ENCODE measurements at regions not wholly inside any gene's neighbourhood (a gene's known extent, or its start where the extent isn't known, plus 50 kb on each side); places are given as distances from the start of the nearest gene placed in this dataset.
"Not testable (repeated sequence)": the region's sequence is repeated elsewhere in the genome, so short reads cannot be mapped to it uniquely, and the experiment has no call there.

GRCh38 chr6:166253778-166254204 lies 54.4 kb downstream of the PRR18 start:
- no peaks in the 10 kb centered on the region for H3K9me3 ChIP-seq
- ATAC-seq (no peak), DNase-seq (peak in 2 of 4 donors; percentile 24 to 39)
- H3K4me3 ChIP-seq: no peak overlapping the region
- intact Hi-C loops (cut with DNase I): no loop called here
- peaks cover 10% of the 10 kb centered on the region for H3K4me1 ChIP-seq
- TF ChIP-seq CTCF (IDR thresholded peaks at IDR 0.05): no peak
- TF ChIP-seq POLR2A (IDR thresholded peaks at IDR 0.05): peak in 1 of 3 donors; percentile 7
- H3K27me3 ChIP-seq: peaks cover 0 to 7% of the 10 kb centered on the region in 2 donors
- H3K27ac ChIP-seq: no peak overlapping the region
- H3K36me3 ChIP-seq (replicated peaks in 1 of 2; ENCODE audit: insufficient read depth in 1 of 2, low read depth in 2 of 2): no peaks in the 10 kb centered on the region
- 6 to 15% methylated on average over 12 to 26 of the region's 26 CpGs for WGBS, 2 donors

GRCh38 chr6:166253281-166253681 lies 54.9 kb downstream of the PRR18 start:
- H3K4me1 ChIP-seq: peaks cover 10% of the 10 kb centered on the region
- H3K4me3 ChIP-seq: peak overlapping the region in 1 of 2 donors; percentile 5
- intact Hi-C loops (cut with DNase I): no loop called here
- no peaks in the 10 kb centered on the region for H3K9me3 ChIP-seq
- WGBS, 2 donors: 3% methylated on average over 20 to 38 of the region's 38 CpGs
- H3K27me3 ChIP-seq: peaks cover 0 to 7% of the 10 kb centered on the region in 2 donors
- ATAC-seq (no peak), DNase-seq (peak in 1 of 4 donors; percentile 44)
- no peaks in the 10 kb centered on the region for H3K36me3 ChIP-seq (replicated peaks in 1 of 2; ENCODE audit: insufficient read depth in 1 of 2, low read depth in 2 of 2)
- H3K27ac ChIP-seq: no peak overlapping the region
- TF ChIP-seq CTCF (IDR thresholded peaks at IDR 0.05): no peak
- TF ChIP-seq POLR2A (IDR thresholded peaks at IDR 0.05): no peak

- no peak for ATAC-seq
- no peak overlapping the region for H3K4me3 ChIP-seq
- TF ChIP-seq CTCF (IDR thresholded peaks at IDR 0.05): no peak
- no peak for TF ChIP-seq POLR2A (IDR thresholded peaks at IDR 0.05)
- no peak for DNase-seq
- H3K27me3 ChIP-seq: peaks cover 0 to 7% of the 10 kb centered on the region in 2 donors
- intact Hi-C loops (cut with DNase I): no loop called here
- H3K9me3 ChIP-seq: no peaks in the 10 kb centered on the region
- WGBS, 2 donors: 66 to 89% methylated on average over 8 to 23 of the region's 27 CpGs
- H3K27ac ChIP-seq: no peak overlapping the region
- no peaks in the 10 kb centered on the region for H3K36me3 ChIP-seq (replicated peaks in 1 of 2; ENCODE audit: insufficient read depth in 1 of 2, low read depth in 2 of 2)
- H3K4me1 ChIP-seq: peaks cover 10% of the 10 kb centered on the region
Observed at GRCh38 chr6:166252601-166253000, 55.6 kb downstream of the PRR18 start.

GRCh38 chr6:166251655-166252054 lies 56.5 kb downstream of the PRR18 start:
- Histone ChIP-seq H3K27ac (no peak overlapping the region), H3K4me3 (no peak overlapping the region), H3K4me1 (peaks cover 10% of the 10 kb centered on the region), H3K9me3 (no peaks in the 10 kb centered on the region), H3K36me3 (replicated peaks in 1 of 2; ENCODE audit: insufficient read depth in 1 of 2, low read depth in 2 of 2) (no peaks in the 10 kb centered on the region), H3K27me3 (peaks cover 0 to 7% of the 10 kb centered on the region in 2 donors)
- ATAC-seq: no peak
- TF ChIP-seq POLR2A (IDR thresholded peaks at IDR 0.05): no peak
- no peak for TF ChIP-seq CTCF (IDR thresholded peaks at IDR 0.05)
- no peak for DNase-seq
- 58 to 64% methylated on average over 6 of the region's 6 CpGs for WGBS, 2 donors
- intact Hi-C loops (cut with DNase I): no loop called here

GRCh38 chr6:166251211-166251610 lies 57.0 kb downstream of the PRR18 start:
- 46 to 47% methylated on average over 3 of the region's 3 CpGs for WGBS, 2 donors
- no peak for DNase-seq

GRCh38 chr6:166249061-166249785 lies 59.0 kb downstream of the PRR18 start:
- H3K36me3 ChIP-seq (replicated peaks in 1 of 2; ENCODE audit: insufficient read depth in 1 of 2, low read depth in 2 of 2); intact Hi-C loops (cut with DNase I); DNase-seq; H3K27me3 ChIP-seq; ATAC-seq; H3K27ac ChIP-seq; H3K9me3 ChIP-seq; H3K4me3 ChIP-seq: not testable (repeated sequence)
- WGBS, 2 donors: 82 to 85% methylated on average over 16 of the region's 16 CpGs
- H3K4me1 ChIP-seq: peaks cover 10% of the 10 kb centered on the region

More at GRCh38 chr6:166251211-166251610, 57.0 kb downstream of the PRR18 start:
- H3K27me3 ChIP-seq: peaks cover 0 to 7% of the 10 kb centered on the region in 2 donors
- no peak overlapping the region for H3K4me3 ChIP-seq
- intact Hi-C loops (cut with DNase I): no loop called here
- ATAC-seq: no peak
- H3K36me3 ChIP-seq (replicated peaks in 1 of 2; ENCODE audit: insufficient read depth in 1 of 2, low read depth in 2 of 2): no peaks in the 10 kb centered on the region
- TF ChIP-seq POLR2A (IDR thresholded peaks at IDR 0.05) (no peak), CTCF (IDR thresholded peaks at IDR 0.05) (no peak)
- peaks cover 10% of the 10 kb centered on the region for H3K4me1 ChIP-seq
- H3K9me3 ChIP-seq: no peaks in the 10 kb centered on the region
- no peak overlapping the region for H3K27ac ChIP-seq
